ENCODE measurements at regions not wholly inside any gene's neighbourhood (a gene's known extent, or its start where the extent isn't known, plus 50 kb on each side); places are given as distances from the start of the nearest gene placed in this dataset.
A peak's percentile ranks its signal among the peaks of the same experiment; 100 is the strongest.

DNA sequence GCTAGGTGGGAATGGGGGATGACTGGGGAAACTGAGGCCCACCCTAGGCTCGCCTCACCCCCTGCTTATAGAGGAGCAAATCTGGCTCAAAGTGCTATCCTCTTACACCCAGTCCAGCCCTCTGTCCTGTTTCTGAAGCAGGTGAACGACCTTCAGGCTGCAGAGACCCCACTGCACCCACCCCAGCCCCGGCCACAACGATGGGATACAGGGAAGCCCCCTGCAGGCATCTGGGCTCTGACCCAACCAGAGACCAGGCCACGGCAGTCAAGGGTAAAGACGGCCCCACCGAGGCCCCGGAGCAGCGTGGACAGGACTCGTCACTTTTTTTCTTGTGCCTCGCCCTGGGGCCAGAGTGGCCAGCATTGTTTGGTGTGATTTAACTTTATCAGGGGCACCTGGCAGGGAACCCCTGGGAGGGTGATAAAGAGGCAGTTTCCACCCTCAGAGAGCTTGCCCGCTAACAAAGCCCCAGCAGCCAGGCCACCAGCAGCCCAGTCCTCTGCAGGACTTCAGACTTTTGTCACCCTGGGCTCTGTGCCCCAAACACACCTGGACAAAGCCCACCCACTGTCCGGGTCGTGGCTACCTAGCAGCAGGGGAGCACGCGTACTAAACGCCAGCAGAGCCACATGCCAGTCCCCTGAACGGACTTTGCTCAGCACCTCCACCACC is 612.6 kb downstream of the TBC1D22A start:
- H4K20me1 ChIP-seq (ENCODE audit: insufficient read depth, low read length) = no peaks in the 10 kb centered on the region
- no peaks in the 10 kb centered on the region for H3K4me1 ChIP-seq (ENCODE audit: control insufficient read depth, insufficient read depth, low read length)
- dilution Hi-C loops (cut with HindIII; ENCODE audit: low sequenced_read_pairs, unreplicated experiment) = no loop called here
- in situ Hi-C loops (cut with MboI; ENCODE audit: low sequenced_read_pairs) = no loop called here
- peak overlapping the region; percentile 70 for H2AFZ ChIP-seq (replicated peaks; ENCODE audit: low read length, poor library complexity)
- H2AK9ac ChIP-seq (replicated peaks; ENCODE audit: low read depth, low read length, poor library complexity) = no peak overlapping the region
- no TSS peak for BruUV-seq (replicated peaks)
- POLR2A ChIA-PET (ENCODE audit: unreplicated experiment) = no interaction called here
- no peak overlapping the region for H4K91ac ChIP-seq (ENCODE audit: insufficient read depth, low read depth, low read length)
- peaks cover 4% of the 10 kb centered on the region for H3K9me3 ChIP-seq (ENCODE audit: control insufficient read depth, insufficient read depth, low read length)
- no peak overlapping the region for H3K4me2 ChIP-seq (ENCODE audit: low read depth, low read length)
- no CpG with 5 or more reads among the region's 18 CpGs for WGBS, 2 experiments (ENCODE audit: extremely low coverage in 2 of 2, insufficient read length in 1 of 2)
- no peak overlapping the region for H3K4me3 ChIP-seq (ENCODE audit: insufficient read depth, low read depth, low read length)
- H4K8ac ChIP-seq (ENCODE audit: low read depth in 2 of 2, low read length in 2 of 2) = no peak overlapping the region
- H3K9ac ChIP-seq (ENCODE audit: low read depth, low read length) = no peak overlapping the region
- no peak overlapping the region for H3K4ac ChIP-seq (ENCODE audit: low read depth, low read length)
- H3K23ac ChIP-seq (ENCODE audit: low read depth, low read length) = no peak overlapping the region
- no peak overlapping the region for H2AK5ac ChIP-seq (ENCODE audit: low read depth, low read length)
- H2BK120ac ChIP-seq (ENCODE audit: low read depth, low read length) = no peak overlapping the region
- TF ChIP-seq MAZ (IDR thresholded peaks at IDR 0.05; ENCODE audit: borderline replicate concordance, low read depth, low read length) (no peak), POLR2A (IDR thresholded peaks at IDR 0.05; ENCODE audit: low read depth, low read length) (no peak), CHD1 (IDR thresholded peaks at IDR 0.05; ENCODE audit: low read depth, low read length) (no peak), MXI1 (IDR thresholded peaks at IDR 0.05; ENCODE audit: borderline replicate concordance, low read depth, low read length) (no peak), CEBPB (IDR thresholded peaks at IDR 0.05; ENCODE audit: low read depth, low read length) (no peak), RAD21 (IDR thresholded peaks at IDR 0.05; ENCODE audit: low read length) (no peak), SMC3 (IDR thresholded peaks at IDR 0.05; ENCODE audit: low read depth, low read length) (no peak), NFE2L2 (IDR thresholded peaks at IDR 0.05; ENCODE audit: low read depth, low read length) (no peak), MAFK (IDR thresholded peaks at IDR 0.05; ENCODE audit: low read depth, low read length) (no peak), RFX5 (IDR thresholded peaks at IDR 0.05; ENCODE audit: low read depth, low read length) (no peak), RCOR1 (IDR thresholded peaks at IDR 0.05; ENCODE audit: insufficient replicate concordance, low read length) (no peak), BHLHE40 (IDR thresholded peaks at IDR 0.05; ENCODE audit: low read depth, low read length) (no peak), FOS (IDR thresholded peaks at IDR 0.05; ENCODE audit: low read depth, low read length) (no peak)
- TF ChIP-seq, protein P1, sequence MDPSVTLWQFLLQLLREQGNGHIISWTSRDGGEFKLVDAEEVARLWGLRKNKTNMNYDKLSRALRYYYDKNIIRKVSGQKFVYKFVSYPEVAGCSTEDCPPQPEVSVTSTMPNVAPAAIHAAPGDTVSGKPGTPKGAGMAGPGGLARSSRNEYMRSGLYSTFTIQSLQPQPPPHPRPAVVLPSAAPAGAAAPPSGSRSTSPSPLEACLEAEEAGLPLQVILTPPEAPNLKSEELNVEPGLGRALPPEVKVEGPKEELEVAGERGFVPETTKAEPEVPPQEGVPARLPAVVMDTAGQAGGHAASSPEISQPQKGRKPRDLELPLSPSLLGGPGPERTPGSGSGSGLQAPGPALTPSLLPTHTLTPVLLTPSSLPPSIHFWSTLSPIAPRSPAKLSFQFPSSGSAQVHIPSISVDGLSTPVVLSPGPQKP (IDR thresholded peaks at IDR 0.05; ENCODE audit: borderline replicate concordance, low read depth, low read length) = no peak
- TF ChIP-seq, protein P2, sequence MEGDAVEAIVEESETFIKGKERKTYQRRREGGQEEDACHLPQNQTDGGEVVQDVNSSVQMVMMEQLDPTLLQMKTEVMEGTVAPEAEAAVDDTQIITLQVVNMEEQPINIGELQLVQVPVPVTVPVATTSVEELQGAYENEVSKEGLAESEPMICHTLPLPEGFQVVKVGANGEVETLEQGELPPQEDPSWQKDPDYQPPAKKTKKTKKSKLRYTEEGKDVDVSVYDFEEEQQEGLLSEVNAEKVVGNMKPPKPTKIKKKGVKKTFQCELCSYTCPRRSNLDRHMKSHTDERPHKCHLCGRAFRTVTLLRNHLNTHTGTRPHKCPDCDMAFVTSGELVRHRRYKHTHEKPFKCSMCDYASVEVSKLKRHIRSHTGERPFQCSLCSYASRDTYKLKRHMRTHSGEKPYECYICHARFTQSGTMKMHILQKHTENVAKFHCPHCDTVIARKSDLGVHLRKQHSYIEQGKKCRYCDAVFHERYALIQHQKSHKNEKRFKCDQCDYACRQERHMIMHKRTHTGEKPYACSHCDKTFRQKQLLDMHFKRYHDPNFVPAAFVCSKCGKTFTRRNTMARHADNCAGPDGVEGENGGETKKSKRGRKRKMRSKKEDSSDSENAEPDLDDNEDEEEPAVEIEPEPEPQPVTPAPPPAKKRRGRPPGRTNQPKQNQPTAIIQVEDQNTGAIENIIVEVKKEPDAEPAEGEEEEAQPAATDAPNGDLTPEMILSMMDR (conservative IDR thresholded peaks at IDR 0.05; ENCODE audit: low read depth, low read length) = no peak
- TF ChIP-seq, protein P3, sequence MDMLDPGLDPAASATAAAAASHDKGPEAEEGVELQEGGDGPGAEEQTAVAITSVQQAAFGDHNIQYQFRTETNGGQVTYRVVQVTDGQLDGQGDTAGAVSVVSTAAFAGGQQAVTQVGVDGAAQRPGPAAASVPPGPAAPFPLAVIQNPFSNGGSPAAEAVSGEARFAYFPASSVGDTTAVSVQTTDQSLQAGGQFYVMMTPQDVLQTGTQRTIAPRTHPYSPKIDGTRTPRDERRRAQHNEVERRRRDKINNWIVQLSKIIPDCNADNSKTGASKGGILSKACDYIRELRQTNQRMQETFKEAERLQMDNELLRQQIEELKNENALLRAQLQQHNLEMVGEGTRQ (IDR thresholded peaks at IDR 0.05; ENCODE audit: low read depth, low read length) = no peak
- no peak overlapping the region for H4K5ac ChIP-seq (ENCODE audit: low read depth, low read length)
- H3K36me3 ChIP-seq (ENCODE audit: control insufficient read depth, insufficient read depth, low read length) = no peaks in the 10 kb centered on the region
- H3K27ac ChIP-seq (ENCODE audit: insufficient read depth, low read length) = no peak overlapping the region
- CTCF ChIA-PET = no interaction called here
- no peak overlapping the region for H2BK20ac ChIP-seq (ENCODE audit: low read depth, low read length)
- no peak overlapping the region for H3K14ac ChIP-seq (replicated peaks; ENCODE audit: low read depth, low read length)
- H3K18ac ChIP-seq (ENCODE audit: low read depth, low read length) = no peak overlapping the region
- no peaks in the 10 kb centered on the region for H3K9me1 ChIP-seq (ENCODE audit: insufficient read depth, low read length)
- no peak for DNase-seq
- H3K27me3 ChIP-seq (ENCODE audit: control insufficient read depth, insufficient read depth, low read length) = no peaks in the 10 kb centered on the region
- H2BK15ac ChIP-seq (ENCODE audit: low read depth, low read length) = no peak overlapping the region
- no peaks in the 10 kb centered on the region for H3K79me1 ChIP-seq (ENCODE audit: low read depth in 1 of 2, low read length in 2 of 2)
- H2BK5ac ChIP-seq (ENCODE audit: low read depth, low read length, poor library complexity, severe bottlenecking) = no peak overlapping the region
- intact Hi-C loops (cut with micrococcal nuclease) = no loop called here
- no peak overlapping the region for H3K56ac ChIP-seq (ENCODE audit: extremely low read depth, insufficient read depth, low read length)
- ATAC-seq (ENCODE audit: low read depth) = no peak

Data from IMR-90 (cell line).